ENCODE measurements at regions not wholly inside any gene's neighbourhood (a gene's known extent, or its start where the extent isn't known, plus 50 kb on each side); places are given as distances from the start of the nearest gene placed in this dataset.

DNA sequence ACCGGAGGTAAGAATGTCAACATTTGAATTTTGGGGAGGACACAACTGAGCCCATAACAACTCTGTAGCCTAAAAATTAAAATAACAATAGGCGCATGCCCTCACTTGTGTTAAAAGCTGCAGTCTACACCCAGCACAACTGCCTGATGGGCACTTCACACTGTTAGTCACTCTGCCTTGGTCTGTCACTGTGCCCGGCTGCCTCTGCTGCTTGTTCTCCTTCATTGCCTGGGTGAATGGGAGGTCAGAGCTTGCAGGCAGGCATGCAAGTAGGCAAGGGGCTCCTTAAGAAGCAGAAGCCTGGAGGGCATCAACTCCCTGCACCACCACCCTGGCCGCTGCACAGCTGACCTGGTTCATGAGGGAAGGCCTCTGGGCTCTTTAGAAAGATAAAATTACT lies 374.8 kb downstream of the MID1IP1 start:
- DNase-seq, result no peak

DNA sequence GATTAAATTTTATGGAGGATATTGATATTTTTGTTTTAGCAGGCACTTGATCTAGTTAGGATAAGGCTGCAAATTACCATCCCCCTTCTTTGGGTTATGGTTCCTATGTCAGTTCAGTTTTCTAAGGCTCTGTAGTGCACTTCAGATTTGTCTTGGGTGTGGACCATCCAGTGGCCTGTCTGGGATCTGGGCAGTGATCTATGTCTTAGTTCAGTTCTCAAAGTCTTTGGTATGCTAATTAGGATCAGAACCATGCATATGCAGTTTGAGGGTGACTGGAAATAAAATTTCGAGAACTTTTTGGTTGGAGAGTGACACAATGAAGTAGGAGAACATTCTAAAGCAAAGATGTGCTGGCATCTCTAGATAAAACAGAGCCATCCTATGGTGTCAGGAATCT lies 388.2 kb downstream of the MID1IP1 start:
- DNase-seq, result no peak

DNA sequence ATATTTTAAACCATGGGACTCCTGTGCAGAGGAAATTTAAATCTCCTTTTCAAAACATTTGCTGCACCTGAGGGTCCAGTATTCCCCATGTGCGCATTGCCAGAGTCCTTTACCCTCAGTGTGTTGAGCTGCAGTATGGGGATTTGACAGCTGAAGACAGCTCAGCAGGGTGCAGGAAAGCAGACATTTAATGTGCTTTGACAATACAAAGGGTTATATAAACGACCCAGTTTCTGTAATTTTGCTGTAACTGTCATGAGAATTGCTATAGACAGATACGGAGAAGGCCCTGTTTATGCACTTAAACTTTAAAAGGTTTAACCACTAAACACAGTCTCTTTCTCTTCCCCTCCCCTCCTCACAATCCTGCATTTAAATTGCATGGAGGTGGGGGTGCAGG lies 393.4 kb downstream of the MID1IP1 start:
- no peak for DNase-seq

DNA sequence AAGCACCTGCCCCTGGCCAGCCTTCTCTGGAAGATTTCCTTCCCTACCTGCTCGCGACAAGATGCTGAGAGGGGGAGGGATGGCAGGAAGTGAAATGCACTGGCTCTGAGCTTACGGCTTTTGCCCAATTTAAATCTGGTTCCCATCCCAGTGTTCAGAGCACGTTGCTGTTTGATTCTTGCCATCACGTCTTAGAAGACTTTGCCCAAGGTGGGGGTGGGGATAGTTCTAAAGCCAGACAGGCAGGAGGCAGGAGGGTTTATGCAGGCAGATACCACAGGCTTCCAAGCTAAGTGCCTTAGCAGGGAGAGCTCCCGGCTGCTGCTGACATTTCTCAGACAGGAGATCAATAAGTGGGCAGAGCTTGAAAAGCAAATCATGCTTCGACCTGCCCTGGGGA lies 393.9 kb downstream of the MID1IP1 start:
- DNase-seq, result no peak

DNA sequence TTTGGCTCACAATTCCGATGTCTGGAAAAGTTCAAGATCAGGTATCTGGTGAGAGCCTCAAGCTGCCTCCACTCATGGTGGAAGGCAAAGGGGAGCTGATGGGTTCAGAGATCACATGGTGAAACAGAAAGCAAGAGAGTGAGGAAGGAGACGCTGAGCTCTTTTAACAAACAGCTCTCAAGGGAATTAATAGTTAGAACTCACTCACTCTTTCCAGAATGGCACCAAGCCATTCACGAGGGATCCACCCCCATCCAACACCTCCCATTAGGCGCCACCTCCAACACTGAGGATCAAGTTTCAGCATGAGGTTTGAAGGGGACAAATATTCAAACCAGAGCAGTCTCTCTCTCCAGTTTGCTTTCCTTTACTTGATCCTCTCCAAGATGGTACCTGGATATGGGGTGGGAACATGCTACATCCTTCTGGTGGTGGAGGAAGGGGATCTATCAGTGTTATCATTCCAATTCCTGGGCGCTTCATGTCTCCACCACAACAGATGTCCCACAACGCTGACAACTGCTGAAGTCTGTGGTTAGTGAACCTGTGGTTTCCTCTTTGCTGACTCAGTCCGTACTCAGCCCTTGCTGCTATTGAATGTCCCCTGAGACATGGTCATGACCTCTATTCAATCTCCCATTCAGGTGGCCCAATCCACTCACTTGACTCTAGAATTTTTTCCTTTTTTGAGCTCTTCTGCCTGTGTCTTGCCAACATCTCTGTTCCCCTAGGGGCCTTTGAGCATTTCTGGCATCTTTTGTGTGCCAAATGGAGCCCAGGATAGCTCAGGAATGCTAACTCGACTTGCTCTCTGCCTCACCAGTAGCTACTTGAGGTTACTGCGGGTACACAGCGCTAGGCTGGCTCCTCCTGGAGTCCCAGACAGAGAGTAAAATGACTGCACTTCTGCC lies 395.2 kb downstream of the MID1IP1 start:
- DNase-seq, result peak; percentile 21 to 38

DNA sequence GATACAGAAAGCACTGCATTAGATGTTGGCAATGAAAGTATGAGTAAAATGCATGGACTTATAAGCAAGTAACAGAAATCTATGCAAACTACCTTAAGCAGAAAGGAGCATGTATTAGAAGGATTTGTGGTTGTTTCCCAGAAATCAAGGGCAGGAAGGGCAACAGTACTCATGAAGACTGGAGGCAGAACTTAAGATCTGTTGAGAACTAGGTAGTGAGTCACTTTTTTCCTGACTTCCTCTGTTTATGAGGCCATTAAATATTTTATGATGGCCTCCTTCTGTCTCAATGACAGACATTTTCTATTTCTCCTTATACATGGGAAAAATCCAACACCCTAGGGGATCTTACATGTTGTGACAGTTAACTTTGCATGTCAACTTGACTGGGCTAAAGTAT lies 398.2 kb downstream of the MID1IP1 start:
- no peak for DNase-seq

DNA sequence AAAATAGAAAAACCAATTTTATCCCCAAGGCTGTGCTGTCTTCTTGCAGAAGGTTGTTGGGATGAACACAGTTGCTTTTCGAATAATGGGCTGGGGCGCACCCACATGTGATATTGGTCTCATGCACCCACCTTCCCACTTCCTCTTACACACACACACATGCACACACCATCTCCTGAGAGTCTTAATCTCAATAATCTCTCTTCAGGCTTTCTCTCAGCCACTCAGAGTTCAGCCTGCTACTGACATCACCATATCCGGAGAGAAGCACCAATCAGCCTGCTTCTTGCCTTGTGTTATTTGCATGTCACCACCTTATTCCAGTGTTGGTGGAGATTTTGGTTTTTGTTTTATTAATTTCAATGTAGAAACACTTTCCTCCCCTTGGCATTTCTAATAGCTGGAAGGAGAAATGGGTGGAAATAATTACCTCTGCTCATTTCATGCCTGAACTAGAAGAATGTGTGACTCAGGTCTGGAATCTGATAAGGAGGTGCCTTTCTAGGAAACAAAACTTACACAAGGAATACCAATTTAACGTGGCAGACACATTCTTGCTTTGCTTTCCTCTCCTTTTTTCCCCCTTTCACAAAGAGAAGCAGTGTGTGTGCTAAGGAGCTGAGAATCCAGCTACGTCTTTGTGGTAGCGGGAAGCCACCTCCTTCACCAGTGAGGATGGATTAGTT lies 400.2 kb downstream of the MID1IP1 start:
- DNase-seq, result no peak

DNA sequence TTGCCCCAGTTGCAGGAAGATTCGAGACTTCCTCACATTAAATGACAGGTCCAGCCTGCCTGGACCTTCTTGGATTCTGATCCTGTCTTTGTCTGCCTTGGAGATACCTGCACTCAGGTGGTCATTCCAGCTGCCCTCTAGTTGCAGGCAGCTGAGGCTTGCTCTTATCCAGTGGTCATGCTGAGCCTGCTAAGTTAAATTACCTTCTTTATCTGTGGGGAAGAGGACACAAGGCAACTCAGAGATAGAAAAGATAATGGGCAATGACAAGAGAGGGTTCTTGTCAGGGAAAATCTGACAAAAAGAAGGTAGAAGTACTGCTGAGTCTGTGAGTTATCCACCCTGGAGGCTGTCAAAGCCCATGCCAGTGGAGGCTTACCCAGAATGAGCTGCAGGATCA lies 401.4 kb downstream of the MID1IP1 start:
- DNase-seq, result no peak

DNA sequence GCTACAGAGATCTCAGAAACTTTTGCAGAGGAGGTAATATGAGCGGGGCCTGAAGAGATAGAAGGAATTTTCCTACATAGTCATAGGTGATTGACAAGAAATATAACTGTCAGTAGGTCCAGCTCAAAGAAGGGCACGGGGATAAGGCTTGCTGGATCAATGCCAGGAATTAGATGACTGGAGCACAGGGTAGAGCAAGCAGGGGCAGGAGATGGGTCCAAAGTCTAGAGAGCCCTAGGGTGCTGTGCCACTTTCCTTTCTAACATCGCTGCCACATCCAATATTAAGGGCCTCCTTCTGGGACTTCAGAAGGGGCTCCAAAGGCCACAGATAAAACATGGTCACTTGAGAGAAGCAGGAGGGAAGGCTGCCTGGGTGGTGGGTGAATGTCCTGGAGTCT lies 402.2 kb downstream of the MID1IP1 start:
- no peak for DNase-seq

DNA sequence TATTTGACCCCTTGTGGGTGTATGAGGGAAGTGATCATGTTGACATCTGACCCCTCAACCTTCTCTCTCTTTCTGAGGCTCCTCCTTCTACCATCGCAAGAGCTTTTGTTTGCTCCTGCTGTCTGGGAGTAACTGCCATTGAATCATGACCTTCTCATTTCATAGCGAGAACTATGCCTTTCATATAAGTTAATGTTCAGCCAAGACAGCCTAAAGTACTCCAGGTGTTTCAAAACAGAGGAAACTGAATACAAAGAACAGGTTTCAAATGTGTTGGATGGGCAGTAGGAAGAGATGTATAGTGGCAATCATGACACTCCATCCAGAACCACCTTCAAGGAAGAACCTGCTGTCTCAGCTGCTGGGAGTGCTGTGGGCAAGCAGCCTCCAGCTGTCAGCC lies 403.1 kb downstream of the MID1IP1 start:
- no peak for DNase-seq

DNA sequence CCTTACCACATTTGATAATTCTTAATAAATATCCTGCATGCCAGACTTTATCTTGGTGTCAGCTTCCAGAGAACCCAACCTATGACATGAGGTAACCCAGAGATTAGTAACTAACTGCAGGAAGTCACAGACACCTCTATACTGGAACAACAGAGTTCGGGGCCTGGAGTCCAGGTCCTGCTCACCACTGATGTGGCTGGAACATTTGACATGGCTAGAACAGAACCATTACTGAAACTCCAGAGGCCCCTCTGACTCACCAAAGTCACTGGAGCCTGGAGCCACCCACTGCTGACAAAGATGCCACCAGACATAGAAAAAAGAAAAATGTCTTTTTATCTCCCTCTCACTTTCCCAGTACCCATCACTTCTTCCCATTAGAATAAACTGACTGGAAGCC lies 403.7 kb downstream of the MID1IP1 start:
- no peak for DNase-seq

DNA sequence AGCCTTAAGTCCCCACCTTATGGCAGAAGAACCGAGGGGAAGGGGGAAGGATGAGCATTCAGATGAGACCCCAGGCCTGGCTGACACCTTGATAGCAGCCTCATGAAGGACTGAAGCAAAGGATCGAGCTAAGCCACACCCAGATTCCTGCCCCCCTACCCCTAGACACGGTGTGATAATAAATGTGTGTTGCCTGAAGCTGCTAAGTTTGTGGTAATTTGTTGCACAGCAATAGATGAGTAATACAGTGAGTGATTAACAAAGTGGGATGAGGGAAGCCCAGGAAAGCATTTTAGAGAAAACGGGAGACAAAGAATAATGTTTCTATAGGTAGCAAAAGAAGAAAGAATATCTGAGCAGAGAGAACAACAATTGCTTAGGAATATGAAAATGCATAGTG lies 404.2 kb downstream of the MID1IP1 start:
- no peak for DNase-seq

DNA sequence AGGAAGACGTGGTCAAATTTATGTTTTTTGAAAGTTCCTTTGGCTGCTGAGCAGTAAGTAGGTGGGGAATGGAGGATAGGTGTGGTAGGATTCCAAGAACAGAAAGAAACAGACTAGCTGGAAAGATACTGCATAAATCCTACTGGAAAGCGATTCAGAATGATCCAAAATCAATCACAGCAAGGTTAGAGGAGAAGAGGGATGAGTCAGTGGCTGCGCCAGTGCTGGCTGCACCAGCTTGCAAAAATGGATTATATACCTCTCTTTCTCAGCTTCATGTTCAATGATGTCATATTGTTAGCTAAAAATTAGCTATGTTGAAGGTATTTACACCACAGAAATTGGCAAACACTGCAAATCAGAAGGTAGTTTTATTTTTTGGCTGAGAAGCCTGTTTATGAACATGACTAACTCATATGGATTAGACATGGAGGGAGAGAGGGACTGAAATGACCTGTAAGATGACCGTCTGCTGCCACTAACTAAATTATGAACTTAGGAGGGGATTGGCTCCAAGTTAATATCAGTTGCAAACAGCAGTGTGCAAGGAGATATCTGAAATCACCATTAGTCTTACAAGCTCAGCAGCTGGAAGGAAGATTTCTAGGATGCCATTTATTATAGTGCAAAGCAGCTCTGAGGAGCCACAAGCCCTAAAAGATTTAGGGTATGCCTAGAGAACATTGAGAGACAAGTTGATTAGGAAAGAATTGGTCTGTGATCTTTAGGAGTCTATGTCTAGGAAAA lies 405.3 kb downstream of the MID1IP1 start:
- DNase-seq, result no peak

DNA sequence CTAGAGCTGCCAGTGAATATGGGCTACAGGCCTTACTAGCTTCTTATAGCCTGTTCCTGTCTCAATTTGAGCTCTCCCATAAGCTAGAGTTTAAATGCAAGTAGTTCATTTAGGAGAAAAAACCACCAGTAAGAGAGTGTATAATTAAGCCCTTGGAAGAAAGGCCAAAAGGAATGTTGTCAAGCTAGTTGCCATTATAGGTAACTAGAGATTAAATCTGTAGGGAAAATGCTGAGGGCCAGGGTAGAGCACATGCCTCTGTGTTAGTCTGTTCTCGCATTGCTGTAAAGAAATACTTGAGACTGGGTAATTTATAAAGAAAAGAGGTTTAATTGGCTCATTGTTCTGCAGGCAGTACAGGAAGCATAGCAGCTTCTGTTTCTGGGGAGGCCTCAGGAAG lies 410.2 kb downstream of the MID1IP1 start:
- DNase-seq, result no peak

DNA sequence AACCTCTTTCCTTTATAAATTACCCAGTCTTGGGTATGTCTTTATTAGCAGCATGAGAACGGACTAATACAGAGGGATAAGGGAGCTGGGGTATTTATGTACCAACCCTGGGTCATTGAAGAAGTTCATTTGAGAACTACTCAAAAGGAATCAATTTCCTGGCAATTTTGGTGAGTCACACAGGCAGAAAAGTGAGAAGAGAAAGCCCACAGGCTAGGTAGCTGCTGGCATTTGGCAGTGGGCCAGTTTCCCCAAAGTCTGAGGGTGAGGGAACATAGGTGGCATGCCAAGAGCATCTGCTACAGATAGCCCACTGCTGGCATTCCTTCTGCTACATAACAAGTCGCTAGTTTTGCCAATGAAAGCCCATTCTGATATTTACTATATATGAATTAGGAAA lies 411.2 kb downstream of the MID1IP1 start:
- DNase-seq, result no peak

DNA sequence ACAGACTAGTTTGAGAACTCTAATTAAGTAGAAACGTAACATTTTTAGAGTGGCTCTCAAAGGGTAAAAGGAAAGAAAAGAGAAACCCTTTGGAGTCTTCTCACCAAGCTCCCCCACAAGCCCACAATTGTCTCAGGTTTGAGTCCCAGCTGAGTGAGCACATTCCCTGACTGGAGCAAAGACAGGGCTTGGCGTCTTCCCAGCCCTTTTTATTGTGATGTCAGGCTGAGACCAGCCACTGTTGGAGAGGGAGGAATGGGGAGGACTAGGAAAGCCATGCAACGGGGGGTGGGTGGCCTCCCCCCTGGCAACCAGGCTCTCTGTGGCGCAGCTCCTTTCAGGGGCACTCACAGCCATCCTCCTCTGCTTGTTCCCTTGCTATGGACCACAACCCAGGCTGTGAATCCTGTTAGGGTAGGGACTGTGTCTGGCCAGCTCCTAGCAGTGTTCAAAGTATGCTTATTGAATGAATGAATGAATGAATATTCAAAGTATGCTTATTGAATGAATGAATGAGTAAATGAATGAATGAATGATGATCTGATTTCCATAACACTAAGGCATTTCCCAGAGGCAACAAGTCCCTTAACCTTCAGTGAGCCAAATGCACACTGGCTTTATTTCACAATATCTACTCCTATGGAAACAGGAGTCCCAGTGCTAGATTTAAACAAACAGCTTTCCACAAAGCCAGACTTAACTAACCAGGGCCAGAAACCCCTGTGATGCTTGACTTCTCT lies 413.3 kb downstream of the MID1IP1 start:
- no peak for DNase-seq

DNA sequence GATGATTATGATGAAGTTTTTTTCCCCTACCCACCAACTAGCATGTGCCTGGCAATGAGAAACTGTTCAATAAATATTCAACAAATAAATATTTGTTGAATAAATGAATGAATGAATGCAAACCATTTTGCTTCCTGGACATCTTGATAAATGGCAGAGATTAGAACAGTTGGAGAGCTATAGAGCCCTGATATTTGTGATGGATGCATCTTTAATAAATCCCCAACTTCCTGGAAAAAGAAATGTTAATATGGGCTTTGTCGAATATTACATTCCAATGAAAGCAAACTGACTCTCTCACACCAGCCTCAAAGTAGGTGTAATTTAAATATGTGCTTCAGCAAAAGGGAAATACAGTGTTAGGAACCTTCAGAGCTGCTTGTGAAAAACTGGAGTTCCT lies 419.7 kb downstream of the MID1IP1 start:
- no peak for DNase-seq

DNA sequence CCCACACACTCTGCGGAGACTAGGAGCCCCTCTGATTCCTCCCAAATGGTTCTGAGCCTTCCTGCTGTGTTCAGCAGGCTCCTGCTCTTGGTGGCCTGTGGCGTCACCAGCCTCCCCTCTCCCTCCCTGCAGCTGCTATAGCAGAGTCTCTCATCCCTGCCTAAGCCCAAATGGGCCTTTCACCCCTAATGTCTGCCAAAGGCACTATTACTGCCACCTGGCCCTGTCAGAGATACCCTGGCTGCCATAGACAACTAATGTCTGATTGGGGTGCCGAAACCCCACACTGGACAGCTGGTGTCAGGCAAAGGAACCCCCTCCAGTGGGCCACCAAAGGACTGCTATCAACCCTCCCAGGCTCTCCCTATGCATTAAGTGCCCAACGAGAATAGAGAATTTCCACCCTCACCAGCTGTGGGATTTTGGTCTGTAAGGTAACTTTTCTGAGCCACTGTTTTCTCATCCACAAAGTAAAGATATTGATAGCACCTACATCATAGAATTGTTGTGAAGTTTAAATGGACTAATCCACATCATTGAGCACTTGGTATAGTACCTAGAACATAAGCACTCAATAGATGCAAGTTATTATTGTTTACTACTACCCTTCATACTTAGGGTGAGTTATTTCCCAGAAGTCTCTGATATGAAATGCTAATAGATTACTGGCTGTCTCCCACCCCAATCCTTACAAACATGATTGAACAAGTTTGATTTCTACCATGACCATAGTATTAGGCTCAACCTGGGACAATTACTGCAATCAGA lies 421.3 kb downstream of the MID1IP1 start:
- no peak for DNase-seq

DNA sequence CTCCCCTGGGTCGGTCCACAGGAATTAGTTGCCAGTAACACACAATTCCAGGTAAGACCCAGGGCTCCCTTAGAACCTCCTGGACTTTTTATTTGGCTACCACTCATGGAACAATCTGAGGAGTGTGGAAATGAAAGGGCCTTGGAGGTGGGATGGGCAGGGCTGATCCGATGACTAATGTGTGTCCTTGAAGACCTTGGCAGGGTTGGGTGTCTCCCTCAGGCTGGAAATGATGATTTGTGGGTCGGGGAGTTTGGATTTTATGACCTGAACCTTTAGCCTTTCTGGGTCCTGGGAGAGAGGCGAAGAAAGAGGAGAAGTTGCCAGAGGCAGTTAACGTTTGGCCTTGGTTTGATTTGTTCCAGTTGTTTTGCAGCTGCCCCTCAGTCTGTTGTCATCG lies 425.0 kb downstream of the MID1IP1 start:
- DNase-seq, result no peak

DNA sequence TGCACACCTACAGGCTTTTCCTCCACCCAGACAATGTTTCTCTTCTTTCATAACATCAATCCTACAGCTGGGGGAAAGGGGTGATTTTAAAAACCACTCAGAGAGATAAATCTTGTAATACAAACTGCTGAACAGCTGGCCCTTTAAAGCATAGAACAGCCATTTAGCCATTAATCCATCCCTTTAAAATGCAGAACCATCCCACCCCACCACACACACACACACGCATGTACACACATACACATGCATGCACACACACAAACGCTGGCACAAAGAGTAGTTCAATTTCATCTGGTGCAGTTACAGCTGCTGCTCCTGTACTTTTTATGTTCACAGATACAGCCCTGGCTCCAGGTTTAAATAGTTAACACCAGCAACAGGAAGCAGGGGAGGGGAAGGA lies 426.1 kb downstream of the MID1IP1 start:
- no peak for DNase-seq

DNA sequence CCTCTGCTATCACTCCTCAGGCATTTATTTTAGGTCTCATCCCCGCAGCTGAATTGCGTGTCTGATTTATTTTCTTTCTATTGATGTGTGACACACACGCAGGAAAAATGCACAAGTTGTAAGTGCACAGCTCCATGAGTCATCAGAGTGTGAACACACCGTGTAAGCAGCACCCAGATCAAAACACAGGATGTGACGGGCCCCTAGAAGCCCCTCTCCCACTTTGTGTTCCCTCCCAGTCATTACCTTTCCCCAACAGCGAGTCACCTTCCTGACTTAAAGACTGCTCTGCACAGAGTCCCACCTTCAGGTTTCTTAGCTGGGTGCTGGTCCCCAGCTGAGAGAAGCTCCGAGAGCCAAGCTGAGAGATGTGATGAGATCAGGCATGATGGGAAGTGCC lies 436.7 kb downstream of the MID1IP1 start:
- no peak for DNase-seq

DNA sequence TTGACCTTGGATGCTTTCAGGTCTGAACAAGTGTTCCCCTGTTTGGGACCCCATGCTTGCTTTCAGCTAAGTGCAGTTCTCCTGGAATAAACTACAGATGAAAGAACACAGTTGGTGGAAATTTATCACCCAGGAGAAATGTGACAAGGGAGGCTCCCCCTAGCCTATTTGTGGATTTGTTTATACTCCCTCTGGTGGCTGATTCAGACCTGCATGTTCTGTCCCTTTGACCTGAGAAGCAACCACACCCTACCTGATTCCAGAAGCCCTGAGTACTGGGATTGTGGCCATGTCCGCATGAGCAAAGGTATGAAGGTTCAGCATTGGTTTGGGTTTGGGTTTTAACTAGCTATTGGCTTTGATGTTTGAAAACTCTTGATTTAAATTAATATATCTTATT lies 440.9 kb downstream of the MID1IP1 start:
- peak; percentile 2 to 10 for DNase-seq

Measured in AML-193 (cell line).